ENCODE measurements at regions not wholly inside any gene's neighbourhood (a gene's known extent, or its start where the extent isn't known, plus 50 kb on each side); places are given as distances from the start of the nearest gene placed in this dataset.

GRCh38 chr3:171965067-171965712, 74.2 kb upstream of the FNDC3B start:
- Histone ChIP-seq H3K79me2 (ENCODE audit: control insufficient read depth, insufficient read depth, low read length) (no peaks in the 10 kb centered on the region), H3K9ac (ENCODE audit: control insufficient read depth, extremely low read depth, insufficient read depth, low read length) (no peak overlapping the region), H3K4me3 (ENCODE audit: control insufficient read depth in 2 of 3, extremely low read depth in 1 of 3, insufficient read depth in 2 of 3, low read depth in 1 of 3, low read length in 3 of 3) (no peak overlapping the region), H3K4me2 (ENCODE audit: control insufficient read depth, extremely low read depth, insufficient read depth, low read depth, low read length) (no peak overlapping the region), H4K20me1 (ENCODE audit: control insufficient read depth, extremely low read depth, insufficient read depth, low read length) (no peaks in the 10 kb centered on the region), H2AFZ (ENCODE audit: control insufficient read depth, low read length) (no peak overlapping the region), H3K9me3 (ENCODE audit: control insufficient read depth, low read depth, low read length) (no peaks in the 10 kb centered on the region), H3K4me1 (ENCODE audit: control insufficient read depth, extremely low read depth, insufficient read depth, low read length) (peaks cover 18% of the 10 kb centered on the region), H3K27ac (ENCODE audit: control insufficient read depth, insufficient read depth, low read length) (no peak overlapping the region), H3K36me3 (ENCODE audit: control insufficient read depth in 2 of 2, extremely low read depth in 1 of 2, insufficient read depth in 2 of 2, low read length in 2 of 2) (no peaks in the 10 kb centered on the region), H3K27me3 (ENCODE audit: control insufficient read depth, extremely low read depth, insufficient read depth, low read length) (no peaks in the 10 kb centered on the region), H3K9me1 (ENCODE audit: control insufficient read depth, extremely low read depth, insufficient read depth, low read length) (no peaks in the 10 kb centered on the region)
- TF ChIP-seq EZH2 (IDR thresholded peaks at IDR 0.05; ENCODE audit: low read length): no peak
- TF ChIP-seq CTCF (optimal IDR thresholded peaks at IDR 0.05 in 1 of 3, IDR thresholded peaks at IDR 0.05 in 1 of 3, conservative IDR thresholded peaks at IDR 0.05 in 1 of 3; ENCODE audit: extremely low read depth in 1 of 3, insufficient read depth in 2 of 3, low read length in 3 of 3): no peak
- no peak for FAIRE-seq
- dilution Hi-C loops (cut with MboI; ENCODE audit: extremely low pct_ligation_motif_present, low sequenced_read_pairs): no loop called here
- no peak for DNase-seq (ENCODE audit: low read depth, low spot score)

- Histone ChIP-seq H3K4me2 (ENCODE audit: control insufficient read depth, extremely low read depth, insufficient read depth, low read depth, low read length) (no peak overlapping the region), H2AFZ (ENCODE audit: control insufficient read depth, low read length) (no peak overlapping the region), H3K9me3 (ENCODE audit: control insufficient read depth, low read depth, low read length) (no peaks in the 10 kb centered on the region), H3K4me3 (ENCODE audit: control insufficient read depth in 2 of 3, extremely low read depth in 1 of 3, insufficient read depth in 2 of 3, low read depth in 1 of 3, low read length in 3 of 3) (no peak overlapping the region), H3K27ac (ENCODE audit: control insufficient read depth, insufficient read depth, low read length) (no peak overlapping the region), H3K4me1 (ENCODE audit: control insufficient read depth, extremely low read depth, insufficient read depth, low read length) (peaks cover 5% of the 10 kb centered on the region), H3K27me3 (ENCODE audit: control insufficient read depth, extremely low read depth, insufficient read depth, low read length) (no peaks in the 10 kb centered on the region), H3K9ac (ENCODE audit: control insufficient read depth, extremely low read depth, insufficient read depth, low read length) (no peak overlapping the region), H3K36me3 (ENCODE audit: control insufficient read depth in 2 of 2, extremely low read depth in 1 of 2, insufficient read depth in 2 of 2, low read length in 2 of 2) (no peaks in the 10 kb centered on the region), H4K20me1 (ENCODE audit: control insufficient read depth, extremely low read depth, insufficient read depth, low read length) (no peaks in the 10 kb centered on the region), H3K9me1 (ENCODE audit: control insufficient read depth, extremely low read depth, insufficient read depth, low read length) (no peaks in the 10 kb centered on the region), H3K79me2 (ENCODE audit: control insufficient read depth, insufficient read depth, low read length) (no peaks in the 10 kb centered on the region)
- no peak for DNase-seq (ENCODE audit: low read depth, low spot score)
- dilution Hi-C loops (cut with MboI; ENCODE audit: extremely low pct_ligation_motif_present, low sequenced_read_pairs): no loop called here
- TF ChIP-seq CTCF (optimal IDR thresholded peaks at IDR 0.05 in 1 of 3, IDR thresholded peaks at IDR 0.05 in 1 of 3, conservative IDR thresholded peaks at IDR 0.05 in 1 of 3; ENCODE audit: extremely low read depth in 1 of 3, insufficient read depth in 2 of 3, low read length in 3 of 3): no peak
- TF ChIP-seq EZH2 (IDR thresholded peaks at IDR 0.05; ENCODE audit: low read length): no peak
- FAIRE-seq: no peak
These were observed 72.7 kb upstream of the FNDC3B start for GRCh38 chr3:171966533-171967136.

All from keratinocyte (primary cell).